ENCODE measurements at regions not wholly inside any gene's neighbourhood (a gene's known extent, or its start where the extent isn't known, plus 50 kb on each side); places are given as distances from the start of the nearest gene placed in this dataset.
"Not testable (repeated sequence)": the region's sequence is repeated elsewhere in the genome, so short reads cannot be mapped to it uniquely, and the experiment has no call there.

DNA sequence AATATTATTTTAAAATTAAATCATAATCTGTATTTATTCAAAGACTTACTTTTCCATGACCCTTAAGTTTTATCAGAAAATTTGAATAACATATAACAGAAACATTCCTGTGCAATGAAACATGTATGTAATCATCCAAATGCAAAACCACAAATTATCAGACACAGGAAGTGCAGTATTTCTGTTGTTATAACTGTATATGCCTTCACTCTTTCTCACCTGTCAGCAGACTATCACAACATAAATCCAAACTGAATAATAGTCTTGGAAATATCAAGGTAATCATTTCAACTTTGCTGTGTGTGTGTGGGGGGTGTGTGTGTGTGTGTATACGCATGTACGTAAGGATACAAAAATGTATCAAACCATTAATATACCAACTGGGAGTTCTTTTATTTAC lies 285.9 kb downstream of the SLC7A11 start:
- DNase-seq (ENCODE audit: low read depth, low spot score), result no peak

DNA sequence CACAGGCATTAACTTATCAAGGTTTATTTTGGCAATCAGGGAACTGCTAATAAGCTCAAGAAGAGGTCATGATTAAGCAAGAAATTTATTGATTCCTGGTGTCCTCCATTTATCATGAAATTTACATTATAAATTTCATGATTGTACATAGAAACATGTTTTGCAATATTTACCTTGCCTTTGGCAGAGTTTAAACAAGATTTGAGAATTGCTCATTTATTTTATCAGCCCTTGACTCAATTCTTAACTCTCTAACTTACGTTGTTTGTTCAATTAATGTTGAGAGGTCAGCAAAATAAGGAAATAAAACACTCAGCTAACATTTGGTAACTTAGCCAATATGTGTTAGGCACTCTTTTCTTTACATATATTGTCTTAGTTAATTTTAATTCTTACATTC lies 286.6 kb downstream of the SLC7A11 start:
- DNase-seq (ENCODE audit: low read depth, low spot score), result no peak

DNA sequence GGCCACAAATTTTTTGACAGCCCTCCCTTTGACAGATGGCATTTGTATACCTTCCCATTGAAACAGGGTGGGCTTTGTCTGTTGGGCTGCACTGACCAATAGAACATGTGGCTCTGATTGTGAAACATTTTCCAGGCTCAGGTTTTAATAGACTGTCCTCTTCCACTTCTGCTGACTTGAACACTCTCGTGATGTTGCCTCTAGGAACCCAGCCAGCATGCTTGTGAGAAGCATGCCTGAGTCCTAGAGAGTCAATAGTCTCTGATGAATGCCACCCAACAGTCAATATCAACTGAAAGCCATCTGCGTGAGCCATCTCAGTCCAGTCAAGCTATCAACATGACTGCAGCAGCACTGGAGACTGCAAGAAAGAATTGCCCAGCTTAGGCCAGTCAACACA lies 290.0 kb downstream of the SLC7A11 start:
- DNase-seq (ENCODE audit: low read depth, low spot score), result no peak

DNA sequence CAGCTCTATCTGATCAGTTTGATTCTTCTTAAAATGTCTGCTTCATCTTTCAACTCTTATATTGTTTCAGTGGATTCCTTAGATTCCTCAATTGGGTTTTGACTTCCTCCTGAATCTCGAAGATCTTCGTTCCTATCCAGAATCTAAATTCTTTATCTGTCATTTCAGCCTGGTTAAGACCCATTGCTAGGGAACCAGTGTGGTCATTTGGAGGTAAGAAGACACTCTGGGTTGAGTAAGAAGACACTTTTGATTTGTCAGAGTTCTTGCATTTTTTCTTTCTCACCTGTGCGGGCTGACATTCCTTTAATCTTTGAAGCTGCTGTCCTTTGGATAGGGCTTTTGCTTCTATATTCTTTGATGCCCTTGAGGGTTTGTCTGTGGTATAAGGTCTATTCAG lies 291.9 kb downstream of the SLC7A11 start:
- no peak for DNase-seq (ENCODE audit: low read depth, low spot score)

DNA sequence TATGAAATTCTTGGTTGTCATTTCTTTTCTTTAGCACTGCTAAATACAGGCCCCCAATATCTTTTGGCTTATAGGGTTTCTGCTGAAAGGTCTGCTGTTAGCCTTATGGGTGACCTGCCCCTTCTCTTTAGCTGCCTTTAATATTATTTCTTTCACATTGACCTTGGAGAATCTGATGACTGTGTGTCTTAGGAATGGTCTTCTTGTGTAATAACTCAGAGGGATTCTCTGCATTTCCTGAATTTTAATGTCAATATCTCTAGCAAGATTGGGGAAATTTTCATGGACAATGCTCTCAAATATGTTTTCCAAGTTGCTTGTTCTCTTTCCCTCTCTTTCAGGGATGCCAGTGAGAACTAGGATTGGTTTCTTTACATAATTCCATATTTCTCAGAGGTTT lies 292.4 kb downstream of the SLC7A11 start:
- DNase-seq (ENCODE audit: low read depth, low spot score), result no peak

DNA sequence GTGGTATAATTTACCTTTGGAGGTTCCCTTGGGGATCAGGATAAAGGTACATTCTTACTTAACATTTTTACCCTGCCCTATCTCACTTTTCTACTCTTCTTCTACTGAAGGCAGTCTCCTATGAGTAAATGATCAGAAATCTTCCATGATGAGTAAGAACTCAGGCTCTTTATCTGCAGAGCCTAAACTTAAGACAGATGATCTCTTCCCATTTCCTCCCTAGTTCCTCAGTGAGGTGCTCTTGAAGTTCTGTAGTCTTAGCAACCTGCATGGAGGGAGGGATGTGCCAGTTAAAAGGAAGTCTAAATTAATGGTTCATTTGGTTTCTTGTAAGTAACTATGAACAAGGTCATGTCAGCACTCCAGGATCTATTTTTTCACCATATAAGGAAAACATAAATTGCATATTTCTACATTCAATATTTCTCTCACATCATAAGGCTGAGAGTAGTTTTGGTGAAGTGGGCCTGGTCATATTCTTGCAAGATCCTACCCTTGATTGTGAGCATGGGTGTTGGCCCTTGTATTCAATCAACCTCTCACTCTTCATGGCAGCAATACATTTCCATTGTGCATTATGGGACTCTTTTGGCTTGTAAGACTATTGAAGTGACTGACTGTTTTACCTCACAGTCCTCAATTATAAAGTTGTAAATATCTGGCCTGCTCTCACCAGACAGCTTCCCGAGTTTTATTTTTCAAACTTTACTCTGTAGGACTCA lies 295.5 kb downstream of the SLC7A11 start:
- DNase-seq (ENCODE audit: low read depth, low spot score), result no peak

DNA sequence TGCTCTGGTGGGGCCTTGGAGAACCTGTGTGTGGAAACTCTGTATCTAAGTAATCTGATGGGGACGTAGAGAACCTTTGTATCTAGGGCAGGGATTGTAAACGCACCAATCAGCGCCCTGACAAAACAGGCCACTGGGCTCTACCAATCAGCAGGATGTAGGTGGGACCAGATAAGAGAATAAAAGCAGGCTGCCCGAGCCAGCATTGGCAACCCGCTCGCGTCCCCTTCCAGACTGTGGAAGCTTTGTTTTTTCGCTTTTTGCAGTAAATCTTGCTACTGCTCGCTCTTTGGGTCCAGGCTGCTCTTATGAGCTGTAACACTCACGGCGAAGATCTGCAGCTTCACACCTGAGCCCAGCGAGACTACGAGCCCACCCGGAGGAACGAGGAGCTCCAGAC lies 299.3 kb downstream of the SLC7A11 start:
- DNase-seq (ENCODE audit: low read depth, low spot score), result not testable (repeated sequence)

DNA sequence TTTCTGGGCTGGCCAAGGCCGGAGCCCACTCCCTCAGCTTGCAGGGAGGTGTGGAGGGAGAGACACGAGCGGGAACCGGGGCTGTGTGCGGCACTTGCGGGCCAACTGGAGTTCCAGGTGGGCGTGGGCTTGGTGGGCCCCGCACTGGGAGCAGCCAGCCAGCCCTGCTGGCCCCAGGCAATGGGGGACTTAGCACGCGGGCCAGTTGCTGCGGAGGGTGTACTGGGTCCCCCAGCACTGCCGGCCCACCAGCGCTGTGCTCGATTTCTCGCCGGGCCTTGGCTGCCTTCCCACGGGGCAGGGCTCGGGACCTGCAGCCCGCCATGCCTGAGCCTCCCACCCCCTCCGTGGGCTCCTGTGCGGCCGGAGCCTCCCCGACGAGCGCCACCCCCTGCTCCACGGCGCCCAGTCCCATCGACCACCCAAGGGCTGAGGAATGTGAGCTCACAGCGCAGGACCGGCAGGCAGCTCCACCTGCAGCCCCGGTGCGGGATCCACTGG lies 300.1 kb downstream of the SLC7A11 start:
- not testable (repeated sequence) for DNase-seq (ENCODE audit: low read depth, low spot score)

DNA sequence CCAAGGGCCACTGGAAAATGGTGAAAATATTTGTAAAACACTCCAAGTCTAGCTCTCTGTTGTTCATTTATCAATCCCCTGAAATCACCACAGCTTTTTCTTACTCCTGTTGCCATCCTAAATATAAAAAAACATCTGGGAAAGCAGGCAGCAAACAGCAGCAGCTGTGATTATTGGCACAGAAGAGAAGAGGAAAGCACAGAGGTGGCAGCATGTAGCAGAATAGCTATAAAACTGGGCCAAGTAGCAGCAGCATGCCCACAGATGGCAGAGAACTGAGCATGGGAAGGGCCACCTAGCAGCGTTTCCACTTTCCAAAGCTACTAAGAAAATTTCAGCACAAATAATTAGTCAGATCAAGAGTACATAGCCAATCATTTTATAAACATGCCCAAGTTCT lies 307.2 kb downstream of the SLC7A11 start:
- DNase-seq (ENCODE audit: low read depth, low spot score), result no peak

DNA sequence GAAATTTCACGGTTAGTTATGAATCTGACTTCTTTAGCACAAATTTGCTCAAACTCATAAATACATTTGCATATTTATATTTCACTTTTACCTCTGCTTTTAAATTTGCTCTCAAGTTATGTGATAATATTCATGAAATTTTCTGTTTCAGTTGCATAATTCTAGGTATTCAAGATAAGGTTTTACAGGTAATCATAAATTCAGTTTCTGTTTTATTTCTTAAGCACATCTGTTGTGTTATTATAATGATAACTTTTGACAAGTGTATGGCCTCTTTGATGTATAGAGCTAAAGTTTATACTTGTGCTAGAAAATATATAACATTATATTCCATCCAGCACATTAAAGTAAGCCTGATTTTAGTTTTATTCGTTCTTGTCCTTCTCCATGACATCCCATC lies 308.1 kb downstream of the SLC7A11 start:
- no peak for DNase-seq (ENCODE audit: low read depth, low spot score)

DNA sequence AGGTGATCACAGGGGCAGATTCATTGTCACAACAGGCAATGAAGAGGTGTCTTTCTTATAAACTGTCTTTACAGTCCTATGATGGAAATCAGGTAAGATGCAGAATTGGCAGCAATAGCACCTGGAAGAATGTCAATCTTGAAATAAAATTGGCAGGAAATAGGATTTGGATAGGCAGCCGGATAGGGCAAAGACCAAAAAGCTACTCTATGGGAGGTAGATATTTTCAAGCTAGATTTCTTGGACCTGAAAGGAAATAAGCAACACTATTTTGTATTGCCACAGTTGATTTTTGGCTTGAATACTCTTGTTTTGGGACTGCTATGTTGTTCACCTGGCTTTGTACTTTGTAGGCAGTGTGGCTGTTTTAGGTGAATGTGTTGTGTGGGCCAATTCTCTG lies 314.2 kb downstream of the SLC7A11 start:
- no peak for DNase-seq (ENCODE audit: low read depth, low spot score)

DNA sequence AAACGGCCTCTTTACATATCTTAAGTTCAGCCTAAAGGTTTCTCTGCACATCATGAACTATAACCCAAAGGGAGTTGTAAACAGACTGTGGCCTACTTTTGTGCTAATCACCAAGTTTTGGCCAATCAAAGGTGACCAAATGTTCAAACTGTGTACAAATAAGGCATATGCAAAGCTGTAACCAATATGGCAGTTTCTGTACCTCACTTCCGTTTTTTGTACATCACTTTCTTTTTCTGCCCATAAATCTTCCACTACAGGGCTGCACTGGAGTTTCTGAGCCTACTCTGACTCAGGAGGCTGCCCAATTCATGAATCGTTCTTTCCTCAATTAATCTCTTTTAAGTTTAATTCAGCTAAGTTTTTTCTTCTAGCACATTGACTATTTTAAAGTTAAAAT lies 318.7 kb downstream of the SLC7A11 start:
- DNase-seq (ENCODE audit: low read depth, low spot score), result no peak

DNA sequence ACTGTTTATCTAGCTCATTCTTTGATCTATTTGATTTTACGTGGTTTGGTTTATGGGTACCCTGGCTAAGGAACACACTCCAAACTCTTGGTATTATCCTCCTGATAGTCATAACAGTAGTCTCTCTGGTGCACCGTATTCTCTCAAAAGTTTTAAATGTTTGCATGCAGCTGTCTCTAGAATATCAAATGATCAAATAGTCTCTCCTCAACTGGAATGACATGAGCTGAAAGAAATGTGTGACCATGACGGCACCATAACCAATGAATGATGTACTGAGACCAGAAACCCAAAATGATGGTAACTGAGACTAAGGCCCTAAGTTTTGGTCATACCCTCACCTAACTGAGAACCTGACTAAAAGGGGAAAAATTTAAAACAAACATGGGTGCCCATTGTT lies 319.4 kb downstream of the SLC7A11 start:
- DNase-seq (ENCODE audit: low read depth, low spot score), result no peak

DNA sequence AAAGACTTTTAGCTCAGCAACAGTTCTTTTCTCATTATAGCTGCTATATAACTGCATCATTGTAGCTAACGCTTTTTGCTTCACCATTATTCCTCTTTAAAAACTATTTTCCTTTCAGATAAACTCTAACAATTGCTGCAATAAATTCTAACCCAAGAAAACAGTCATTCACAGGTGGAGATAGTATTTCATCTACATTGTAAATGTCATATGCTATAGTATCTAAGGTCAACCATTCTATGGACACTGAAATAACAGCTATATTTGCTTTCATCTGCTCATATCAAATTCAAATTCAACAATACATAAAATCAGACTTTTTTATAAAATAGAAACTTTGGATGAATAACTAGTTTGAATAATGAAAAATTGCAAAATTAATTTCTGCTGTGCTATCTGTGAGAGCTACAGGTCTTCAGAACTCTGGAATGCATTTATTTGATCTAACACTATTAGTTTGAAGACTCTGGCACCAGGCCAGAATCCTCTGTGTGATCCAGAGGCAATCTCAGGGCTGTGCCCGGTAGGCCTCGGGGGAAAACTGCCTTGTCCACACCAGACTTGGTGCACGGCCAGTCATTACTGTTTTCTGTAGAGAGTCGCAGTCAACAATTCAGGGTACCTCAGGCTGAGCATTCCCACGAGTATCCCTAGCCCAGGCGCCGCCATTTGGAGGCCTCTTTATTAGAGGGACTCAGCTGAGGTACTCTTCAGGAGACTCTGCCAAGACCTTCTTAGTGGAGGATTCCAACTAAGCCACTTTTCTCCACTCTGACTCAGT lies 332.4 kb downstream of the SLC7A11 start:
- no peak for DNase-seq (ENCODE audit: low read depth, low spot score)

DNA sequence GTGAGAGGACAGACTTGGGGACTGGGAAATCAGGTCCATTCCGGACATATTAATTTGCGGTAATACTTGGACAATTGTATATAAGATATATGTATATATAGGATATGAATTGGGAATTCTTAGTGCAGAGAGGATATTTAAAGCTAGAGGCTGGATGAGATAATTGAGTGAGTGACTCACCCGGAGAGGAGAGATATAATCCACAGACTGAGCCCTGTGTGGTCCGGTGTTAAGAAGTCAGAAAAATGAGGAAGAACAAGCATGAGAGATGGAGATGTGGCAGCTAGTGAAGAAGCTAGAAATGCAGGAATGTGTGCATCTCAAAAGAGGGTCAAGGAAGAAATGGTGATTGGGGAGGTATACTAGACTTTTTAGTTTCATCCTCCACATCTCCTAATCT lies 336.2 kb downstream of the SLC7A11 start:
- DNase-seq (ENCODE audit: low read depth, low spot score), result no peak

DNA sequence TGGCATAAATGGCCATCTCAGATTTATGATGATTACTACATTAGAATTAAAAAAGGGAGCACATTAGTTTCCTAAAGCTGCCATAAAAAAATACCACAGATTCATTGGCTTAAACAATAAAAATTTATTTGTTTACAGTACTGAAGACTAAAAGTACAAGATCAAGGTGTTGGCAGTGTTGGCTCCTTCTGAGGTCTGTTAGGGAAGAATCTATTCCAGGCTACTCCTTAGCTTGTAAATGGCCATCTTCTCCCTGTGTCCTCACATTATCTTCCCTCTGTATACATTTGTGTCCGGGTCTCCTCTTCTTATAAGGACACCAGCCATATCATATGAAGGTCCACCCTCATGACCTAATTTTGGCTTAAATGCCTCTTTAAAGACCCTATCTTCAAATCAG lies 341.0 kb downstream of the SLC7A11 start:
- DNase-seq (ENCODE audit: low read depth, low spot score), result no peak

DNA sequence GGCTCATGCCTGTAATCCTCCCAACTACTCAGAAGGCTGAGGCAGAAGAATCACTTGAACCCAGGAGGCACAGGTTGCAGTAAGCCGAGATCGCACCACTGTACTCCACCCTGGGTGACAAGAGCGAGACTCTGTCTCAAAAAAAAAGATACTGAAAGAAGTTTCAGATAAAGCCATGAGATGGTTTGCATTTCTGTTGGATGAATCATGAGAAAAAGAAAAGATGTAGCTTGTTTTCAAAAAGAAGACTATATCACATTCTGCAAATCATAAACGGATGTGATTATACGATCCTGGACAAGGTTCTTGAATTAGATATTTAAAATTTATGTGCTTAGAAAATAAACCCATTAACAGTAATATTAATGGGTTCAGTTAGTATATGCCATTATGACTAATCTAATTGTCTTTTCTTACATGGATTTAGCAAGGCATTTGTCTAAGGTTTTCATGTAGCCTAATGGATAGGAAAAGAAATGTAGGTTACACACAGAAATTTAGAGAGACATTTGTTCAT lies 345.9 kb downstream of the SLC7A11 start:
- DNase-seq (ENCODE audit: low read depth, low spot score), result no peak

DNA sequence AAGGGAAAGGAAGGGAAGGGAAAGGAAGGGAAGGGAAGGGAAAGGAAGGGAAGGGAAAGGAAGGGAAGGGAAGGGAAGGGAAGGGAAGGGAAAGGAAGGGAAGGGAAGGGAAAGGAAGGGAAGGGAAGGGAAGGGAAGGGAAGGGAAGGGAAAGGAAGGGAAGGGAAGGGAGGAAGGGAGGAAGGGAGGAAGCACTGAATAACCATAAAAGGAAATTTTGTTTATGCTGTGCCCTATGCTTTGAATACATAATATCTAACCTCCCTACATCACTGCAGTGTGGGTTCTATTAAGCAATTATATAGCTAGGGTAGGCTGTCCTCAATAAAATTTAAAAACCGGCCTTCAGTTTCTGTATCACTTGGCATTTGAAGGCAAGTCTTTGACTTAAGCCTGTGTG lies 346.6 kb downstream of the SLC7A11 start:
- DNase-seq (ENCODE audit: low read depth, low spot score), result not testable (repeated sequence)

DNA sequence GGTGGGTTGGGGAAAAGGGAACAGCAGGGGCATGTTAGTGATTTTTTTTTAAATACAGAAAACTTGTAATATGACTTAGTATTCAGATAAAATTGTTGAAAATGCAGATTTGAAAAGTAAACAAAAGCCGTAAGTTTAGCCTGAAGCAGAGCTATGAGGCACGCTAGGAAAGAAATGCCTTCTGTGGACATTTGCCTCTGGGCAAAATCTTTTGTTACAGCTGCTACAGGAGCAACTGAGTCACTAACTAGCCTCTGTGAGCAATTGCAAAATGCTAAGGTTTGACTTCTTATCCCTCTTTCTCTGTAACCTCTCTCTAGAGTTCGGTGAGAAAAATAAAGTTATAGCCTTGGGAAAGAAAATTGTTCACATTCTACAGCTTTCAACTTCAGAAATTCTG lies 350.0 kb downstream of the SLC7A11 start:
- DNase-seq (ENCODE audit: low read depth, low spot score), result no peak

DNA sequence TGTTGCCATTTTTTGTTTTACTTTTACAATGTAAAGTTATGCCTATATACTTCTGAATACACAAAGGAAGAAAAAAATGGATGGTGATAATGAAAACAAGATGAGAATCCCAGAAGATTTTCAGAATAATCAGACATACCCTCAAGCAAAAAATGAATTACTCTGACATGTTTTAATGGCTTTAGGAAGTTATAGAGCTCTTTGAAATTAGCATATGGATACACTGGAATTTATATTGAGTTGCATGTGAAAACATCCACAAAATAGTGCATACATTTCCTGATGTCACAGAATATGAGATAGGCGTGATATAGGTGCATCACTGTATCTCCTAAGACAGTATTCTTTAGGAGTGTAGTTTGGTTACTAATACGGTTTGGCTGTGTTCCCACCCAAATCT lies 351.3 kb downstream of the SLC7A11 start:
- DNase-seq (ENCODE audit: low read depth, low spot score), result no peak

DNA sequence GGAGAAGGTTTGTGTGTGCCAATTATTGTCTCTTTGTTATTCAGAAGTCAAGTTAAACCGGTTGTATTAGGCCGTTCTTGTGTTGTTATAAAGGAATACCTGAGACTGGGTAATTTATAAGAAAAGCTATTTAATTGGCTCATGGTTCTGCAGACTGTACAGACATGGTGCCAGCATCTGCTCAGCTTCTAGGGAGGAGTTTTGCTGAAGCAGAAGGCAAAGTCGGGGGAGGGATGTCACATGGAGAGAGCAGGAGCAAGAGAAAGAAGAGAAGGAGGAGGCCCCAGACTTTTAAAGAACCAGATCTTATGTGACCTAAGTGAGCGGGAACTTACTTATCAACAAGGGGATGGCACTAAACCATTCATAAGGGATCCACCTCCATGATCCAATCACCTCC lies 349.3 kb upstream of the PCDH18 start:
- no peak for DNase-seq (ENCODE audit: low read depth, low spot score)

DNA sequence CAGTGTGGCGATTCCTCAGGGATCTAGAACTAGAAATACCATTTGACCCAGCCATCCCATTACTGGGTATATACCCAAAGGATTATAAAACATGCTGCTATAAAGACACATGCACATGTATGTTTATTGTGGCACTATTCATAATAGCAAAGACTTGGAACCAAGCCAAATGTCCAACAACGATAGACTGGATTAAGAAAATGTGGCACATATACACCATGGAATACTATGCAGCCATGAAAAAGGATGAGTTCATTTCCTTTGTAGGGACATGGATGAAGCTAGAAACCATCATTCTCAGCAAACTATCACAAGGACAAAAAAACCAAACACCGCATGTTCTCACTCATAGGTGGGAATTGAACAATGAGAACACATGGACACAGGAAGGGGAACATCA lies 335.8 kb upstream of the PCDH18 start:
- DNase-seq (ENCODE audit: low read depth, low spot score), result not testable (repeated sequence)

DNA sequence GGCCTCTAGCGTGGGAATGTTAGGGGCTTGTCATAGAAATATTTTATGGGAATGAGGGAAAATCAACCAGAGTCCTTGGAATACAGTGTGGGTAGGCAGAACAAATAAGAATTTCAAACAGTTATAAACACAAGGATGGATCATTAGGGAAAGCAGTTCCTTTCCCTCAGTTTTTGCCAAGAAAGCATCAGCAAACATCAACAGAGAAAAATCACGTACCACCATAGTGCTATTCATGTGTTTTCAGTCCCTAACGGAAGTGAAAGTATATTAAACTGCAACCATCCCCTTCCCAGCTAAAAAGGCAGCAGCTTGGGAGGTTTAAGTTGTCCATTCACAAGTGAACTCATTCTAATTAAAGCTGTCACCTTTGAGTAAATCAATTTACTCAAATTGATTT lies 334.4 kb upstream of the PCDH18 start:
- DNase-seq (ENCODE audit: low read depth, low spot score), result no peak
